ENCODE measurements at regions not wholly inside any gene's neighbourhood (a gene's known extent, or its start where the extent isn't known, plus 50 kb on each side); places are given as distances from the start of the nearest gene placed in this dataset.
"Not testable (repeated sequence)": the region's sequence is repeated elsewhere in the genome, so short reads cannot be mapped to it uniquely, and the experiment has no call there.

- TF ChIP-seq POU2F2 (IDR thresholded peaks at IDR 0.05; ENCODE audit: borderline replicate concordance, low read depth, low read length); MTA3 (IDR thresholded peaks at IDR 0.05; ENCODE audit: borderline replicate concordance, low read length): not testable (repeated sequence)
Observed at GRCh38 chr18:28727189-28727588, 550.3 kb upstream of the CDH2 start.
